Endodermal cell (in vitro differentiated cells): ENCODE measurements at regions not wholly inside any gene's neighbourhood (a gene's known extent, or its start where the extent isn't known, plus 50 kb on each side); places are given as distances from the start of the nearest gene placed in this dataset.

Experiments
- DNase-seq: peaks from one replicate; pipeline ENCODE4 v3.0.0-alpha.2; 2017
- H3K27ac ChIP-seq: 2 replicates; pipeline ENCODE4 v1.5.1; 2013; ENCODE audit warnings: mild to moderate bottlenecking, low read depth, low read length, moderate library complexity
- H3K27me3 ChIP-seq: 2 replicates; pipeline ENCODE4 v1.6.1; 2013; ENCODE audit warnings: mild to moderate bottlenecking, low read length, moderate library complexity; ENCODE audit not compliant: insufficient read depth, control insufficient read depth, poor library complexity, severe bottlenecking
- H3K36me3 ChIP-seq: 2 replicates; pipeline ENCODE4 v1.7.0; 2013; ENCODE audit warnings: mild to moderate bottlenecking, low read length, moderate library complexity; ENCODE audit not compliant: control insufficient read depth, insufficient read depth
- H3K4me1 ChIP-seq: one replicate; pipeline ENCODE4 v1.7.0; 2013; ENCODE audit warnings: low read length; ENCODE audit not compliant: control insufficient read depth, insufficient read depth
- H3K4me3 ChIP-seq: 2 replicates; pipeline ENCODE4 v1.5.1; 2013; ENCODE audit warnings: mild to moderate bottlenecking, low read length, moderate library complexity
- H3K9ac ChIP-seq: 2 replicates; pipeline ENCODE4 v1.6.1; 2013; ENCODE audit warnings: mild to moderate bottlenecking, low read length, moderate library complexity; ENCODE audit not compliant: poor library complexity, severe bottlenecking; ENCODE audit errors: extremely low read depth
- H3K9me3 ChIP-seq: 2 replicates; pipeline ENCODE4 v1.6.1; 2013; ENCODE audit warnings: mild to moderate bottlenecking, low read length, moderate library complexity; ENCODE audit not compliant: control insufficient read depth
- H3K27ac Mint-ChIP-seq: 2 replicates; pipeline ENCODE4 v1.8.0; 2020; ENCODE audit warnings: mixed read lengths
- H3K27me3 Mint-ChIP-seq: 2 replicates; pipeline ENCODE4 v1.8.0; 2021; ENCODE audit warnings: mild to moderate bottlenecking, mixed read lengths; ENCODE audit not compliant: insufficient read depth
- H3K36me3 Mint-ChIP-seq: 2 replicates; pipeline ENCODE4 v1.8.0; 2020; ENCODE audit warnings: low read depth, mixed read lengths
- H3K4me1 Mint-ChIP-seq: 2 replicates; pipeline ENCODE4 v1.8.0; 2020; ENCODE audit warnings: mixed read lengths
- H3K4me3 Mint-ChIP-seq: 2 replicates; pipeline ENCODE4 v1.8.0; 2020; ENCODE audit warnings: mild to moderate bottlenecking, moderate library complexity, mixed read lengths
- H3K9me3 Mint-ChIP-seq: 2 replicates; pipeline ENCODE4 v1.8.0; 2020; ENCODE audit warnings: mild to moderate bottlenecking, mixed read lengths
- WGBS, 2 experiments: methylation state at CpG; one replicate each; pipeline versions ENCODE4 v1.1.5 to v1.1.7; 2013; ENCODE audit warnings: missing lambda C conversion rate in 2 of 2, mixed read lengths in 1 of 2; ENCODE audit not compliant: insufficient coverage in 1 of 2, insufficient read length in 1 of 2; 5-methylcytosine and 5-hydroxymethylcytosine counted together
- TF ChIP-seq, protein P1 (sequence below): fragments of 200-600 bp; sonication (generic); conservative IDR thresholded peaks from 2 replicates; pipeline ENCODE4 v1.5.0; 2021; ENCODE audit warnings: antibody characterized with exemption, mild to moderate bottlenecking

DNA sequence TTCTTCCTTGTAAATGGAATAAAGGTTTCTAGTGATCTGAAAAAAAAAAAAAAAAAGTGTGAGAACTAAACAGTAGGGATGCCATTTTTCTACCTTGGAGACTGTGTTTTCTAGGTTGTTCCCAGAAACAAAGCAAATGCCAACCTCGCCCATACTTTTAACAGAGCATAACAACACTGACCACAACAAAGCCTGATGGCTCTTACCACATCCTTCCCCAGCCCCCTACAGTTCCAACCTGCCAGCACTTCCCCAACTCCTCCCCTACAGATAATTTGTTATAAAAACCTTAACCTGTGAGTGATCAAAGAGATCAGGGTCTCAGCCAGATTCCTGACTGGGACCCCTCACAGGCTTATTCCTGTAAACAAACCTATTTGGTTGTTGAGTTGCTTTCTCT is 940.0 kb downstream of the SH3BGRL start:
- Histone ChIP-seq H3K36me3 (no peaks in the 10 kb centered on the region), H3K4me3 (no peak overlapping the region), H3K27ac (no peak overlapping the region), H3K9ac (no peak overlapping the region), H3K4me1 (no peaks in the 10 kb centered on the region), H3K27me3 (no peaks in the 10 kb centered on the region), H3K9me3 (peaks cover 15% of the 10 kb centered on the region)
- H3K36me3 Mint-ChIP-seq: no peaks in the 10 kb centered on the region
- TF ChIP-seq, protein P1, sequence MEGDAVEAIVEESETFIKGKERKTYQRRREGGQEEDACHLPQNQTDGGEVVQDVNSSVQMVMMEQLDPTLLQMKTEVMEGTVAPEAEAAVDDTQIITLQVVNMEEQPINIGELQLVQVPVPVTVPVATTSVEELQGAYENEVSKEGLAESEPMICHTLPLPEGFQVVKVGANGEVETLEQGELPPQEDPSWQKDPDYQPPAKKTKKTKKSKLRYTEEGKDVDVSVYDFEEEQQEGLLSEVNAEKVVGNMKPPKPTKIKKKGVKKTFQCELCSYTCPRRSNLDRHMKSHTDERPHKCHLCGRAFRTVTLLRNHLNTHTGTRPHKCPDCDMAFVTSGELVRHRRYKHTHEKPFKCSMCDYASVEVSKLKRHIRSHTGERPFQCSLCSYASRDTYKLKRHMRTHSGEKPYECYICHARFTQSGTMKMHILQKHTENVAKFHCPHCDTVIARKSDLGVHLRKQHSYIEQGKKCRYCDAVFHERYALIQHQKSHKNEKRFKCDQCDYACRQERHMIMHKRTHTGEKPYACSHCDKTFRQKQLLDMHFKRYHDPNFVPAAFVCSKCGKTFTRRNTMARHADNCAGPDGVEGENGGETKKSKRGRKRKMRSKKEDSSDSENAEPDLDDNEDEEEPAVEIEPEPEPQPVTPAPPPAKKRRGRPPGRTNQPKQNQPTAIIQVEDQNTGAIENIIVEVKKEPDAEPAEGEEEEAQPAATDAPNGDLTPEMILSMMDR: no peak
- H3K27ac Mint-ChIP-seq: no peak overlapping the region
- no peaks in the 10 kb centered on the region for H3K27me3 Mint-ChIP-seq
- H3K9me3 Mint-ChIP-seq: peaks cover 83% of the 10 kb centered on the region
- 78% methylated on average over 1 of the region's 1 CpG; no CpG with 5 or more reads in 1 of the 2 experiments for WGBS, 2 experiments
- no peak for DNase-seq
- no peaks in the 10 kb centered on the region for H3K4me1 Mint-ChIP-seq
- no peak overlapping the region for H3K4me3 Mint-ChIP-seq

DNA sequence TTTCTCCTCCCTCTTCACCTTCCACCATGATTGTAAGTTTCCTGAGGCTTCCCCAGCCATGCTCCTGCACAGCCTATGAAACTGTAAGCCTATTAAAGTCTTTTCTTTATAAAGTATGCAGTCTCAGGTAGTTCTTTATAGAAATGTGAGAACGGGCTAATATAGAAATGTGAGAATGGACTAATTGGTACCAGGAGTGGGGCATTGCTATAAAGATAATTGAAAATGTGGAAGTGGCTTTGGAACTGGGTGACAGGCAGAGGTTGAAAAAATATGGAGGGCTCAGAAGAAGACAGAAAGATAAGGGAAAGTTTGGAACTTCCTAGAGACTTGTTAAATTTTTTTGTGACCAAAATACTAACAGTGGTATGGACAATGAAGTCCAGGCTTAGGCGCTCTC is 959.3 kb downstream of the SH3BGRL start:
- H3K9ac ChIP-seq: no peak overlapping the region
- H3K27me3 ChIP-seq: no peaks in the 10 kb centered on the region
- TF ChIP-seq, protein P1: no peak
- DNase-seq: no peak
- H3K4me3 ChIP-seq: no peak overlapping the region
- H3K36me3 ChIP-seq: no peaks in the 10 kb centered on the region
- Mint-ChIP-seq H3K4me3 (no peak overlapping the region), H3K27ac (no peak overlapping the region), H3K9me3 (peaks cover 80% of the 10 kb centered on the region), H3K36me3 (no peaks in the 10 kb centered on the region), H3K27me3 (no peaks in the 10 kb centered on the region), H3K4me1 (no peaks in the 10 kb centered on the region)
- 43 to 73% methylated on average over 1 to 2 of the region's 2 CpGs for WGBS, 2 experiments
- no peak overlapping the region for H3K27ac ChIP-seq
- peaks cover 21% of the 10 kb centered on the region for H3K9me3 ChIP-seq
- no peaks in the 10 kb centered on the region for H3K4me1 ChIP-seq

DNA sequence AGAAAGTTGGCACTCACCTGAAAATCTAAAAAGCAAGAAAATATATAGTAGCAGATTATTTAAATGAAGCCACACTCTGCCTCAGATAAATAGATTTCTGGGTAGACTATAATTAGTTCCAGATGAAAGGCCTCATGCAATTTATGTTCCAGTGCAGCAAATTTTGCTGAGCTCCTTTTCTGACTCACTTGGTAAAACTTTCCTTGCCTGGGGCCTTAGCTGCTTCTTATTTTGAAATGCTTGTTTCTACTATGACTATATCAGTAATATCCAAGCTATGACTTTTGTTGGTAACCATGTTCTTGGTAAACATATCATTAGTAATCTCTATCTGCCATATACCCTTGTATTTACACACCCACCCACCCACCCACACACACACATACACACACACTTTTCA is 961.8 kb downstream of the SH3BGRL start:
- H3K4me3 Mint-ChIP-seq: no peak overlapping the region
- Histone ChIP-seq H3K4me3 (no peak overlapping the region), H3K4me1 (no peaks in the 10 kb centered on the region), H3K27me3 (no peaks in the 10 kb centered on the region), H3K9me3 (peaks cover 9% of the 10 kb centered on the region), H3K9ac (no peak overlapping the region), H3K27ac (no peak overlapping the region), H3K36me3 (no peaks in the 10 kb centered on the region)
- H3K9me3 Mint-ChIP-seq: peaks cover 85% of the 10 kb centered on the region
- no peak overlapping the region for H3K27ac Mint-ChIP-seq
- H3K27me3 Mint-ChIP-seq: no peaks in the 10 kb centered on the region
- DNase-seq: no peak
- TF ChIP-seq, protein P1: no peak
- no peaks in the 10 kb centered on the region for H3K4me1 Mint-ChIP-seq
- H3K36me3 Mint-ChIP-seq: peaks cover 2% of the 10 kb centered on the region
